ENCODE measurements at regions not wholly inside any gene's neighbourhood (a gene's known extent, or its start where the extent isn't known, plus 50 kb on each side); places are given as distances from the start of the nearest gene placed in this dataset. TPM values are rescaled to one million over a fixed set of nuclear protein-coding genes. Genes with fewer than 3 reads are reported as not detected.

DNA sequence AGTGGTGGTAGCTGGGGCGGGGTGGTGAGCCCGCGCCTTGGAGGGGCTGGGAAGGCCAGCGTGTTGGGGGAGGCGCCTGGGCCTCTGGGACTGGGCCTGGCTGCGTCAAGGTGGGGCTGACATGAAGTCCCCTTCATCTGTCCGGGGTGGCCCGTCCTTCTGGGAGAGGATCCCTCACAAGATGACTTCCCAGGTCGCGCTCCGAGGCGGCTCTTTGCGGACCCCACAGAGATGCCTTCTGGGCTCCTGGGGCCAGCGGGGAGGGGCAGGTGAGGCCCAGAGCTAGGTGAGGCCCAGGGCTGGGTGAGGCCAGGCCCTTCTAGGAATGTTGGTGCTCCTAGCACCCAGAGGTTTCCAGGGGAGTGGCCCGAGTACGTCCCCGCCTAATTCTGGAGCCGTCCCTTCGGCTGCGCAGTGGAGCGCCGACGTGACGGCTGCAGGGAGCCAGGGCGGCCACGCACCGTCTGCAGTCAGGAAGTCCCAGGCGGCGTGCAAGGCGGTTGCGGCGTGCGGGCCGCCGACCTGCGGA lies 58.2 kb upstream of the NUPR2 start:
- H3K27me3 ChIP-seq (ENCODE audit: control insufficient read depth in 2 of 2, insufficient read depth in 2 of 2, low read length in 2 of 2) = no peaks in the 10 kb centered on the region
- H3K9me3 ChIP-seq (replicated peaks; ENCODE audit: control insufficient read depth, insufficient read depth, low read length) = peaks cover under 1% of the 10 kb centered on the region
- no peaks in the 10 kb centered on the region for H4K20me1 ChIP-seq (replicated peaks; ENCODE audit: control insufficient read depth, extremely low read depth, insufficient read depth, low read length)
- no peak for FAIRE-seq
- H3K36me3 ChIP-seq (ENCODE audit: control insufficient read depth in 2 of 2, extremely low read depth in 1 of 2, insufficient read depth in 2 of 2, low read length in 2 of 2) = no peaks in the 10 kb centered on the region
- intact Hi-C loops (cut with micrococcal nuclease) (no loop called here), dilution Hi-C loops (cut with MboI; ENCODE audit: extremely low pct_ligation_motif_present, low sequenced_read_pairs) (no loop called here)
- H3K4me3 ChIP-seq (replicated peaks in 1 of 3; ENCODE audit: insufficient read depth in 1 of 3, low read depth in 1 of 3, low read length in 3 of 3) = no peak overlapping the region
- no peaks in the 10 kb centered on the region for H3K4me1 ChIP-seq (ENCODE audit: control insufficient read depth, extremely low read depth, insufficient read depth, low read length)
- H3K79me2 ChIP-seq (ENCODE audit: control insufficient read depth, insufficient read depth, low read length) = no peaks in the 10 kb centered on the region
- ChIA-PET CTCF (no interaction called here), POLR2A (no interaction called here)
- no peaks in the 10 kb centered on the region for H3K9me1 ChIP-seq (replicated peaks; ENCODE audit: control insufficient read depth, extremely low read depth, insufficient read depth, low read length)
- no peak overlapping the region for H3K4me2 ChIP-seq (ENCODE audit: insufficient read depth, low read length)
- no peak overlapping the region for H3K9ac ChIP-seq (replicated peaks; ENCODE audit: extremely low read depth, insufficient read depth, low read length)
- BruUV-seq (replicated peaks) = no TSS peak
- DNase-seq (ENCODE audit: low read depth, low spot score) = no peak
- H3K27ac ChIP-seq (ENCODE audit: insufficient read depth, low read depth, low read length) = no peak overlapping the region
- no peak for TF ChIP-seq EZH2 (IDR thresholded peaks at IDR 0.05; ENCODE audit: borderline replicate concordance, low read depth, low read length, severe bottlenecking)
- no peak for TF ChIP-seq POLR2A (IDR thresholded peaks at IDR 0.05; ENCODE audit: low read depth, low read length)
- no peak for TF ChIP-seq FOS (IDR thresholded peaks at IDR 0.05; ENCODE audit: borderline replicate concordance, insufficient read depth, low read length)
- no peak for TF ChIP-seq GATA2 (IDR thresholded peaks at IDR 0.05; ENCODE audit: insufficient read depth, insufficient read length, low read depth, low read length)
- TF ChIP-seq JUN (IDR thresholded peaks at IDR 0.05; ENCODE audit: borderline replicate concordance, insufficient read depth, insufficient read length, low read depth) = no peak
- TF ChIP-seq, protein P1, sequence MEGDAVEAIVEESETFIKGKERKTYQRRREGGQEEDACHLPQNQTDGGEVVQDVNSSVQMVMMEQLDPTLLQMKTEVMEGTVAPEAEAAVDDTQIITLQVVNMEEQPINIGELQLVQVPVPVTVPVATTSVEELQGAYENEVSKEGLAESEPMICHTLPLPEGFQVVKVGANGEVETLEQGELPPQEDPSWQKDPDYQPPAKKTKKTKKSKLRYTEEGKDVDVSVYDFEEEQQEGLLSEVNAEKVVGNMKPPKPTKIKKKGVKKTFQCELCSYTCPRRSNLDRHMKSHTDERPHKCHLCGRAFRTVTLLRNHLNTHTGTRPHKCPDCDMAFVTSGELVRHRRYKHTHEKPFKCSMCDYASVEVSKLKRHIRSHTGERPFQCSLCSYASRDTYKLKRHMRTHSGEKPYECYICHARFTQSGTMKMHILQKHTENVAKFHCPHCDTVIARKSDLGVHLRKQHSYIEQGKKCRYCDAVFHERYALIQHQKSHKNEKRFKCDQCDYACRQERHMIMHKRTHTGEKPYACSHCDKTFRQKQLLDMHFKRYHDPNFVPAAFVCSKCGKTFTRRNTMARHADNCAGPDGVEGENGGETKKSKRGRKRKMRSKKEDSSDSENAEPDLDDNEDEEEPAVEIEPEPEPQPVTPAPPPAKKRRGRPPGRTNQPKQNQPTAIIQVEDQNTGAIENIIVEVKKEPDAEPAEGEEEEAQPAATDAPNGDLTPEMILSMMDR (IDR thresholded peaks at IDR 0.05; ENCODE audit: extremely low read depth in 1 of 2, insufficient read depth in 1 of 2, low read depth in 1 of 2, low read length in 2 of 2) = no peak
- TF ChIP-seq MYC (IDR thresholded peaks at IDR 0.05; ENCODE audit: low read depth, low read length) = no peak
- no peak for TF ChIP-seq POLR2AphosphoS5 (IDR thresholded peaks at IDR 0.05; ENCODE audit: insufficient read depth, low read depth, low read length)
- TF ChIP-seq, protein P2, sequence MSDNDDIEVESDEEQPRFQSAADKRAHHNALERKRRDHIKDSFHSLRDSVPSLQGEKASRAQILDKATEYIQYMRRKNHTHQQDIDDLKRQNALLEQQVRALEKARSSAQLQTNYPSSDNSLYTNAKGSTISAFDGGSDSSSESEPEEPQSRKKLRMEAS (IDR thresholded peaks at IDR 0.05; ENCODE audit: insufficient read depth, insufficient read length) = no peak
- H2AFZ ChIP-seq (ENCODE audit: low read depth, low read length) = no peak overlapping the region

Small RNAs in the stretch of these regions (small RNA-seq; reads per million reads assigned to genes)
- gene AC092447.9 (ENCODE audit: insufficient read depth, insufficient read length, low read depth, low replicate concordance) (not detected), gene RNU6-1052P (ENCODE audit: insufficient read depth, insufficient read length, low read depth, low replicate concordance) (not detected), gene RNU6-1335P (ENCODE audit: insufficient read depth, insufficient read length, low read depth, low replicate concordance) (not detected), gene SEPT14P24 (ENCODE audit: insufficient read depth, insufficient read length, low read depth, low replicate concordance) (not detected)
